ENCODE measurements at regions not wholly inside any gene's neighbourhood (a gene's known extent, or its start where the extent isn't known, plus 50 kb on each side); places are given as distances from the start of the nearest gene placed in this dataset.

GRCh38 chr10:2529945-2530344, 537.4 kb upstream of the PFKP start:
- TF ChIP-seq POLR2A (IDR thresholded peaks at IDR 0.05) (no peak), CTCF (IDR thresholded peaks at IDR 0.05 in 8 of 11, conservative IDR thresholded peaks at IDR 0.05 in 3 of 11) (no peak), POLR2AphosphoS5 (IDR thresholded peaks at IDR 0.05) (no peak)

Data from spleen (tissue), 7 donors.